ENCODE measurements at regions not wholly inside any gene's neighbourhood (a gene's known extent, or its start where the extent isn't known, plus 50 kb on each side); places are given as distances from the start of the nearest gene placed in this dataset.

DNA sequence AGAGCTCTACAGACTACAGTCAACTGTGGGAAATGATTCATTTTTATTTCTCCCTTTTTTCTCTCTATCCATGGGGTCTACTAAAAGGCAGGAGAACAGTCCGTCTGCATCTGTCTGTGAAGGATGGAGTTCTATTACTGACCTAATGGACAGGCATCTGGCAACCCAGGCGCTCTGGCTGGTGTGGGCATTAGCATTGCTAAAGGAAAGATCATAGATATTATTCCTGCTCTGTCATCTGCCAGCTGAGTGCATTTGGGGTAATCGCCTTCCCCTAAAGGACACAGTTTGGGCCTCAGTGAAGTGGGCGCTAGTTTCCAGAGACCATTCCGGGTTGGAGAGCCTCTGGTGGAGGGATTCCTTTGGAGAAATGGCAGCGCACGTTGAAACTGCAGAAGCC lies 201.3 kb upstream of the TCERG1L start:
- no TSS peak for BruUV-seq (replicated peaks)
- TF ChIP-seq EZH2 (IDR thresholded peaks at IDR 0.05; ENCODE audit: low read length, unreplicated experiment) (no peak), CTCF (conservative IDR thresholded peaks at IDR 0.05; ENCODE audit: low read depth, low read length) (no peak), EZH2phosphoT487 (IDR thresholded peaks at IDR 0.05; ENCODE audit: borderline replicate concordance, low read length) (no peak)
- Histone ChIP-seq H3K9me2 (replicated peaks; ENCODE audit: low read length) (no peaks in the 10 kb centered on the region), H3K79me2 (ENCODE audit: low read length) (no peaks in the 10 kb centered on the region), H3K36me3 (ENCODE audit: low read depth, low read length) (no peaks in the 10 kb centered on the region), H3K27ac (ENCODE audit: low read length) (no peak overlapping the region), H3K4me3 (ENCODE audit: low read length) (no peak overlapping the region), H3K9ac (ENCODE audit: low read length) (no peak overlapping the region), H3F3A (ENCODE audit: low read length, unreplicated experiment) (no peaks in the 10 kb centered on the region), H3K4me2 (ENCODE audit: low read length) (no peak overlapping the region), H3K27me3 (ENCODE audit: low read length) (no peaks in the 10 kb centered on the region), H3K4me1 (ENCODE audit: insufficient read depth, low read length) (no peaks in the 10 kb centered on the region), H2AFZ (ENCODE audit: low read length) (no peak overlapping the region), H3K9me3 (ENCODE audit: low read length) (no peaks in the 10 kb centered on the region), H4K20me1 (ENCODE audit: low read length) (no peaks in the 10 kb centered on the region)
- CTCF ChIA-PET, result no interaction called here
- DNase-seq (no peak), ATAC-seq (no peak)
- intact Hi-C loops (cut with micrococcal nuclease), result no loop called here
- POLR2A ChIA-PET (ENCODE audit: unreplicated experiment), result no interaction called here

DNA sequence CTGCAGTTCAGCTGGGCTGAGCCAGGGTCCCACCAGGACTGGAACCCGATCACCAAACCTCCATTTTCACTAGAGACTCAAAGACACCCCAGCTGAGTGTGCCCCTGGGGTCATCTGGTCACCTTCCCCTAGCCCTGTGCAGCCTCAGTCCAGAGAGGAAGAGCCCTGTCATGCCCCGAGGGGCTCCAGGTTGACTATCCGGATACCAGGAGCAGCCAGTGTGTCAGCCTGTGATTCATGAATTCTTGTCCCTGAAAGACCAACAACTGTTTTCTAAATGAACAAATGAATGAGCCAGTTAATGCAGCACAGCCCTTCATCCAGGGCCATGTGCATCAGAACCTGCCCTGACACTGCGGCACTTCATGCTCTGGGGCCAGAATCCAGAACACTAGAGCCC lies 201.9 kb upstream of the TCERG1L start:
- ATAC-seq (no peak), DNase-seq (no peak)
- no peak overlapping the region for H3K4me3 ChIP-seq (ENCODE audit: low read length)
- no peak overlapping the region for H3K9ac ChIP-seq (ENCODE audit: low read length)
- BruUV-seq (replicated peaks), result no TSS peak
- H3K36me3 ChIP-seq (ENCODE audit: low read depth, low read length), result no peaks in the 10 kb centered on the region
- intact Hi-C loops (cut with micrococcal nuclease), result no loop called here
- no peaks in the 10 kb centered on the region for H3F3A ChIP-seq (ENCODE audit: low read length, unreplicated experiment)
- H3K79me2 ChIP-seq (ENCODE audit: low read length), result no peaks in the 10 kb centered on the region
- H3K9me2 ChIP-seq (replicated peaks; ENCODE audit: low read length), result no peaks in the 10 kb centered on the region
- ChIA-PET CTCF (no interaction called here), POLR2A (ENCODE audit: unreplicated experiment) (no interaction called here)
- H3K4me1 ChIP-seq (ENCODE audit: insufficient read depth, low read length), result no peaks in the 10 kb centered on the region
- H4K20me1 ChIP-seq (ENCODE audit: low read length), result no peaks in the 10 kb centered on the region
- TF ChIP-seq EZH2 (IDR thresholded peaks at IDR 0.05; ENCODE audit: low read length, unreplicated experiment) (no peak), CTCF (conservative IDR thresholded peaks at IDR 0.05; ENCODE audit: low read depth, low read length) (no peak), EZH2phosphoT487 (IDR thresholded peaks at IDR 0.05; ENCODE audit: borderline replicate concordance, low read length) (no peak)
- H2AFZ ChIP-seq (ENCODE audit: low read length), result no peak overlapping the region
- H3K9me3 ChIP-seq (ENCODE audit: low read length), result no peaks in the 10 kb centered on the region
- no peaks in the 10 kb centered on the region; the same call in 1 of the 2 replicates for H3K27me3 ChIP-seq (ENCODE audit: low read length)
- no peak overlapping the region for H3K4me2 ChIP-seq (ENCODE audit: low read length)
- H3K27ac ChIP-seq (ENCODE audit: low read length), result no peak overlapping the region

- Histone ChIP-seq H3K9me3 (ENCODE audit: low read length) (no peaks in the 10 kb centered on the region), H3K27me3 (ENCODE audit: low read length) (no peaks in the 10 kb centered on the region; the same call in 1 of the 2 replicates), H3K9me2 (replicated peaks; ENCODE audit: low read length) (no peaks in the 10 kb centered on the region), H3K4me3 (ENCODE audit: low read length) (no peak overlapping the region), H3K27ac (ENCODE audit: low read length) (no peak overlapping the region), H4K20me1 (ENCODE audit: low read length) (no peaks in the 10 kb centered on the region), H3F3A (ENCODE audit: low read length, unreplicated experiment) (no peaks in the 10 kb centered on the region), H3K4me1 (ENCODE audit: insufficient read depth, low read length) (no peaks in the 10 kb centered on the region), H2AFZ (ENCODE audit: low read length) (no peak overlapping the region), H3K4me2 (ENCODE audit: low read length) (no peak overlapping the region), H3K9ac (ENCODE audit: low read length) (no peak overlapping the region), H3K36me3 (ENCODE audit: low read depth, low read length) (no peaks in the 10 kb centered on the region), H3K79me2 (ENCODE audit: low read length) (no peaks in the 10 kb centered on the region)
- BruUV-seq (replicated peaks), result no TSS peak
- no peak for TF ChIP-seq EZH2 (IDR thresholded peaks at IDR 0.05; ENCODE audit: low read length, unreplicated experiment)
- DNase-seq, result no peak
- CTCF ChIA-PET, result no interaction called here
- intact Hi-C loops (cut with micrococcal nuclease), result no loop called here
- POLR2A ChIA-PET (ENCODE audit: unreplicated experiment), result no interaction called here
- ATAC-seq, result no peak
These were observed 202.4 kb upstream of the TCERG1L start for GRCh38 chr10:131513901-131514300.
